Tibial nerve (tissue), 4 donors: ENCODE measurements at regions not wholly inside any gene's neighbourhood (a gene's known extent, or its start where the extent isn't known, plus 50 kb on each side); places are given as distances from the start of the nearest gene placed in this dataset.

Experiments used
- DNase-seq, 2 donors: peaks; one replicate each; pipeline ENCODE4 v3.0.0-alpha.2; 2019; ENCODE audit warnings: low spot score in 2 of 2
- H3K27ac ChIP-seq, 4 donors: fragments of 200-600 bp; sonication (generic) in 3 of 4; one replicate each; pipeline ENCODE4 v1.5.1; 2017 to 2019; ENCODE audit warnings: mild to moderate bottlenecking in 1 of 4
- H3K27me3 ChIP-seq, 2 donors: fragments of 200-600 bp; sonication (generic) in 1 of 2; one replicate each; pipeline versions ENCODE4 v1.5.1 to v1.6.0; 2017 to 2019
- H3K36me3 ChIP-seq, 3 donors: fragments of 200-600 bp; sonication (generic); one replicate each; pipeline ENCODE4 v1.5.1; 2018 to 2019
- H3K4me1 ChIP-seq, 4 donors: fragments of 200-600 bp; sonication (generic) in 3 of 4; one replicate each; pipeline ENCODE4 v1.5.1; 2017 to 2019
- H3K4me3 ChIP-seq, 4 donors: fragments of 200-600 bp; sonication (generic) in 3 of 4; one replicate each; pipeline ENCODE4 v1.5.1; 2017 to 2019; ENCODE audit warnings: mild to moderate bottlenecking in 1 of 4, moderate library complexity in 1 of 4
- H3K9me3 ChIP-seq, 4 donors: fragments of 200-600 bp; sonication (generic) in 3 of 4; one replicate each; pipeline ENCODE4 v1.5.1; 2017 to 2019
- CTCF ChIP-seq, 5 experiments: fragments of 200-600 bp in 3 of 5; fragments of 450-650 bp in 2 of 5; sonication (generic) in 3 of 5; IDR thresholded peaks; one replicate each; pipeline ENCODE4 v1.5.1; 2016 to 2019; ENCODE audit warnings: antibody characterized with exemption in 5 of 5, mild to moderate bottlenecking in 3 of 5, moderate library complexity in 2 of 5
- EP300 ChIP-seq, 2 donors: sonication (generic); formaldehyde crosslinking; IDR thresholded peaks; one replicate each; pipeline ENCODE4 v1.6.1; 2017; ENCODE audit warnings: antibody characterized with exemption in 2 of 2, mild to moderate bottlenecking in 1 of 2
- POLR2A ChIP-seq, 2 donors: fragments of 450-650 bp; IDR thresholded peaks; one replicate each; pipeline ENCODE4 v1.6.1; 2017; ENCODE audit warnings: antibody characterized with exemption in 2 of 2, mild to moderate bottlenecking in 2 of 2, moderate library complexity in 2 of 2
- WGBS, 2 donors: methylation state at CpG; one replicate each; pipeline ENCODE4 v1.1.5; 2018; 5-methylcytosine and 5-hydroxymethylcytosine counted together

DNA sequence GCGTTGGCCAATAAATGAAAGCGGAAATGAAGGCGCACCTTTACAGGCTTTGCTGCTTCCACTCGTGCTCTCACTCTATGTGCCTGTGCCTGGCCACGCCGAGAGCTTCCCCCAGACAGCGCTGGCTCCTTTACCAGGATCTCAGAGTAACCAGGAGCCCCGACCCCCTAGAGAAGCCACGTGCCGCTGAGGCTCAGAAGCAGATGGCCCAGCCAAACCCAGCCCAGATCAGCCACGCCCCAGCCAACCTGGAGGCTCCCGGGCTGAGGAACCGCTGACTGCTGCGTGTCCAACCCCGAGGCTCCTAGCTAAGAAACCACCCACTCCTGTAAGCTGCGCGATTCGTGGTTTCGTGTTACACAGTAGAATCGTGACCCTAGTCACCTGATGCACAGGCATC, 199.3 kb downstream of the NCK2 start:
- WGBS, 2 donors = 96 to 97% methylated on average over 20 of the region's 20 CpGs
- no peak for DNase-seq
- Histone ChIP-seq H3K4me1 (no peaks in the 10 kb centered on the region), H3K4me3 (no peak overlapping the region), H3K9me3 (peaks cover 0 to 10% (median 0%) of the 10 kb centered on the region in 4 donors), H3K36me3 (no peaks in the 10 kb centered on the region), H3K27me3 (no peaks in the 10 kb centered on the region), H3K27ac (no peak overlapping the region)
- TF ChIP-seq EP300 (IDR thresholded peaks at IDR 0.05) (no peak), CTCF (IDR thresholded peaks at IDR 0.05) (no peak), POLR2A (IDR thresholded peaks at IDR 0.05) (no peak)
